B cell (primary cell): ENCODE measurements at regions not wholly inside any gene's neighbourhood (a gene's known extent, or its start where the extent isn't known, plus 50 kb on each side); places are given as distances from the start of the nearest gene placed in this dataset.

Experiments used
- ATAC-seq: fragments of 200-7000 bp; cut with Tn5 transposase; one replicate; pipeline ENCODE4 v1.10.0; 2021; ENCODE audit warnings: low read depth, mild to moderate bottlenecking, moderate number of reproducible peaks, moderate library complexity
- CTCF ChIA-PET: fragments of 350-600 bp; sonication (Branson Sonifier 250); formaldehyde crosslinking; loops from one replicate; lab custom pipeline; 2021; ENCODE audit warnings: antibody characterized with exemption, inconsistent platforms; lab: Charles Lee
- POLR2A ChIA-PET: fragments of 350-600 bp; sonication (Branson Sonifier 250); formaldehyde crosslinking; loops from one replicate; lab custom pipeline; 2021; ENCODE audit warnings: antibody characterized with exemption; lab: Charles Lee
- DNase-seq: peaks from one replicate; pipeline ENCODE4 v3.0.0; 2013
- H2AFZ ChIP-seq: 2 replicates; pipeline ENCODE4 v1.6.1; 2012; ENCODE audit warnings: mild to moderate bottlenecking, low read depth, low read length; ENCODE audit not compliant: insufficient read depth, poor library complexity, severe bottlenecking
- H3K27ac ChIP-seq, 2 donors: 1 replicate in 1 of 2; 2 replicates in 1 of 2; pipeline ENCODE4 v1.5.1; 2012 to 2013; ENCODE audit warnings: low read length in 2 of 2, mild to moderate bottlenecking in 2 of 2, moderate library complexity in 1 of 2
- H3K27me3 ChIP-seq, 4 experiments: fragments of 200-600 bp in 1 of 4; sonication (generic) in 1 of 4; replicated peaks in 1 of 4; 1 replicate in 2 of 4; 2 replicates in 2 of 4; pipeline versions ENCODE4 v1.6.1 to v1.7.0; 2013 to 2016; ENCODE audit warnings: low read length in 3 of 4, mild to moderate bottlenecking in 2 of 4, mixed read lengths in 1 of 4, moderate library complexity in 1 of 4; ENCODE audit not compliant: insufficient read depth in 4 of 4, control insufficient read depth in 3 of 4; ENCODE audit errors: control extremely low read depth in 1 of 4
- H3K36me3 ChIP-seq, 2 experiments: replicated peaks in 1 of 2; 1 replicate in 1 of 2; 2 replicates in 1 of 2; pipeline versions ENCODE4 v1.6.1 to v1.7.1; 2013; ENCODE audit warnings: low read length in 1 of 2; ENCODE audit not compliant: insufficient read depth in 2 of 2, control insufficient read depth in 1 of 2; ENCODE audit errors: control extremely low read depth in 1 of 2, extremely low read depth in 1 of 2
- H3K4me1 ChIP-seq, 2 donors: fragments of 200-600 bp in 1 of 2; sonication (generic) in 1 of 2; 1 replicate in 1 of 2; 2 replicates in 1 of 2; pipeline versions ENCODE4 v1.5.1 to v1.6.1; 2013 to 2017; ENCODE audit warnings: low read length in 2 of 2; ENCODE audit not compliant: control insufficient read depth in 2 of 2, insufficient read depth in 2 of 2
- H3K4me2 ChIP-seq: replicated peaks from 2 replicates; pipeline ENCODE3; 2012; ENCODE audit warnings: mild to moderate bottlenecking, low read depth, low read length; ENCODE audit not compliant: poor library complexity, severe bottlenecking
- H3K4me3 ChIP-seq, 5 experiments: fragments of 200-600 bp in 1 of 5; sonication (generic) in 1 of 5; 1 replicate in 3 of 5; 2 replicates in 2 of 5; pipeline versions ENCODE4 v1.5.1 to v1.7.0; 2011 to 2016; ENCODE audit warnings: low read length in 4 of 5, mild to moderate bottlenecking in 4 of 5, low read depth in 2 of 5, control low read depth in 1 of 5, moderate library complexity in 1 of 5; ENCODE audit not compliant: insufficient read depth in 1 of 5; ENCODE audit errors: control extremely low read depth in 1 of 5, extremely low read depth in 1 of 5
- H3K79me2 ChIP-seq: fragments of 200-600 bp; sonication (generic); one replicate; pipeline ENCODE4 v1.6.0; 2016; ENCODE audit warnings: low read length; ENCODE audit not compliant: control insufficient read depth, insufficient read depth
- H3K9ac ChIP-seq: fragments of 200-600 bp; sonication (generic); 2 replicates; pipeline ENCODE4 v1.6.1; 2017; ENCODE audit warnings: mild to moderate bottlenecking, low read length, moderate library complexity
- H3K9me3 ChIP-seq, 3 donors: one replicate each; pipeline versions ENCODE4 v1.6.1 to v1.7.1; 2013; ENCODE audit warnings: low read length in 2 of 3; ENCODE audit not compliant: control insufficient read depth in 2 of 3, insufficient read depth in 1 of 3; ENCODE audit errors: control extremely low read depth in 1 of 3
- H4K20me1 ChIP-seq: 2 replicates; pipeline ENCODE4 v1.6.0; 2012; ENCODE audit warnings: mild to moderate bottlenecking, low read length; ENCODE audit not compliant: insufficient read depth, control insufficient read depth, poor library complexity, severe bottlenecking
- H3K27ac Mint-ChIP-seq: one replicate; pipeline ENCODE4 v1.8.0; 2021; ENCODE audit warnings: mixed read lengths
- H3K27me3 Mint-ChIP-seq: one replicate; pipeline ENCODE4 v1.8.0; 2021; ENCODE audit warnings: mixed read lengths
- H3K4me1 Mint-ChIP-seq: one replicate; pipeline ENCODE4 v1.8.0; 2021; ENCODE audit warnings: mixed read lengths
- H3K4me3 Mint-ChIP-seq: one replicate; pipeline ENCODE4 v1.8.0; 2021; ENCODE audit warnings: mixed read lengths
- H3K9me3 Mint-ChIP-seq: one replicate; pipeline ENCODE4 v1.8.0; 2022; ENCODE audit warnings: mixed read lengths; ENCODE audit not compliant: insufficient read depth
- CTCF ChIP-seq: fragments of 200-600 bp; IDR thresholded peaks from one replicate; pipeline ENCODE4 v1.8.0; 2022; ENCODE audit warnings: antibody characterized with exemption, mild to moderate bottlenecking
- EZH2 ChIP-seq: IDR thresholded peaks from 2 replicates; pipeline ENCODE4 v1.6.1; 2012; ENCODE audit warnings: borderline replicate concordance, low read depth, mild to moderate bottlenecking, moderate library complexity, low read length; ENCODE audit not compliant: insufficient read depth, poor library complexity, severe bottlenecking
- WGBS: methylation state at CpG from one replicate; pipeline ENCODE4 v1.1.5; 2013; ENCODE audit warnings: missing lambda C conversion rate; ENCODE audit not compliant: insufficient coverage; 5-methylcytosine and 5-hydroxymethylcytosine counted together
- intact Hi-C: fragments of 100-400 bp; cut with micrococcal nuclease; formaldehyde crosslinking; loops from one replicate; pipeline ENCODE4 v1.10.0; 2022

- ChIA-PET POLR2A (no interaction called here), CTCF (no interaction called here)
- Histone ChIP-seq H3K9ac (no peak overlapping the region), H3K27ac (no peak overlapping the region), H3K36me3 (no peaks in the 10 kb centered on the region), H4K20me1 (no peaks in the 10 kb centered on the region), H3K4me2 (no peak overlapping the region), H3K4me3 (no peak overlapping the region), H3K4me1 (no peaks in the 10 kb centered on the region), H2AFZ (no peak overlapping the region), H3K27me3 (no peaks in the 10 kb centered on the region), H3K9me3 (peaks cover 0 to 1% (median 0%) of the 10 kb centered on the region in 3 donors), H3K79me2 (no peaks in the 10 kb centered on the region)
- 100% methylated on average over 2 of the region's 5 CpGs for WGBS
- H3K27me3 Mint-ChIP-seq: peaks cover 17% of the 10 kb centered on the region
- ATAC-seq: no peak
- H3K4me1 Mint-ChIP-seq: no peaks in the 10 kb centered on the region
- DNase-seq: no peak
- H3K27ac Mint-ChIP-seq: no peak overlapping the region
- intact Hi-C loops: no loop called here
- no peak overlapping the region for H3K4me3 Mint-ChIP-seq
- no peak for TF ChIP-seq EZH2
- no peak for TF ChIP-seq CTCF
- H3K9me3 Mint-ChIP-seq: peaks cover 2% of the 10 kb centered on the region
Observed at GRCh38 chr11:113603277-113604059, 102.6 kb downstream of the TMPRSS5 start.

- POLR2A ChIA-PET: no interaction called here
- no peak overlapping the region for H3K27ac ChIP-seq
- no peaks in the 10 kb centered on the region for H3K27me3 ChIP-seq
- H3K36me3 ChIP-seq: no peaks in the 10 kb centered on the region
- H3K9me3 Mint-ChIP-seq: peaks cover 2% of the 10 kb centered on the region
- DNase-seq (no peak), ATAC-seq (no peak)
- no peak overlapping the region for H2AFZ ChIP-seq
- no peak overlapping the region for H3K9ac ChIP-seq
- intact Hi-C loops: no loop called here
- H3K4me3 Mint-ChIP-seq: no peak overlapping the region
- H3K9me3 ChIP-seq: no peaks in the 10 kb centered on the region
- no peak overlapping the region for H3K4me3 ChIP-seq
- H3K4me1 ChIP-seq: no peaks in the 10 kb centered on the region
- H4K20me1 ChIP-seq: no peaks in the 10 kb centered on the region
- CTCF ChIA-PET: no interaction called here
- no peaks in the 10 kb centered on the region for H3K4me1 Mint-ChIP-seq
- H3K79me2 ChIP-seq: no peaks in the 10 kb centered on the region
- peaks cover 17% of the 10 kb centered on the region for H3K27me3 Mint-ChIP-seq
- no peak overlapping the region for H3K27ac Mint-ChIP-seq
- WGBS: 80% methylated on average over 1 of the region's 2 CpGs
- TF ChIP-seq EZH2: no peak
- no peak for TF ChIP-seq CTCF
- no peak overlapping the region for H3K4me2 ChIP-seq
Observed at GRCh38 chr11:113602483-113602882, 103.6 kb downstream of the TMPRSS5 start.
